ENCODE measurements at regions not wholly inside any gene's neighbourhood (a gene's known extent, or its start where the extent isn't known, plus 50 kb on each side); places are given as distances from the start of the nearest gene placed in this dataset.

DNA sequence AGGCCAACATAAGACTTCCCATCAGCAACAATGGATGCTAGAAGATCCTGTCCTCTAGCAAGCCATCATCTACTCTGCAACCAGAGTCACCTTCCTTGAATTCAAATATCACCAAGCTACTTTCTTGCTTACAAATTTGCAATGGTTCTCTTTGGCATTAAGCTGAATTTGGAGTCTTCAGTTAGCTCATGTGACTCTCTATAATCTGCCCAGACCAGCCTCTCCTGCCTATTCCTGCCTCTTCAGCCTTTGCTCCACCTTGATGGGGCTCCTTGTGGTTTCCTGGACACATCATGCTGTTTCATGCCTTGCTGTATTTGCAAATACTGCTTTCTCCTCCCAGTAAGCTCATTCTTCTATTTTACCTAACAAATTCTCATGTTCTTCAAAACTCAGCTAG is 82.3 kb downstream of the RASSF10 start:
- Histone ChIP-seq H3K4me3 (ENCODE audit: extremely low read depth, insufficient read depth, low read length, poor library complexity, severe bottlenecking) (no peak overlapping the region), H3K27ac (ENCODE audit: low read depth, low read length, severe bottlenecking) (no peak overlapping the region), H3K9me3 (ENCODE audit: control insufficient read depth, low read length) (no peaks in the 10 kb centered on the region), H3K4me1 (ENCODE audit: control insufficient read depth, insufficient read depth, low read length, poor library complexity, severe bottlenecking) (no peaks in the 10 kb centered on the region), H3K36me3 (ENCODE audit: control insufficient read depth, insufficient read depth, low read length) (no peaks in the 10 kb centered on the region)

DNA sequence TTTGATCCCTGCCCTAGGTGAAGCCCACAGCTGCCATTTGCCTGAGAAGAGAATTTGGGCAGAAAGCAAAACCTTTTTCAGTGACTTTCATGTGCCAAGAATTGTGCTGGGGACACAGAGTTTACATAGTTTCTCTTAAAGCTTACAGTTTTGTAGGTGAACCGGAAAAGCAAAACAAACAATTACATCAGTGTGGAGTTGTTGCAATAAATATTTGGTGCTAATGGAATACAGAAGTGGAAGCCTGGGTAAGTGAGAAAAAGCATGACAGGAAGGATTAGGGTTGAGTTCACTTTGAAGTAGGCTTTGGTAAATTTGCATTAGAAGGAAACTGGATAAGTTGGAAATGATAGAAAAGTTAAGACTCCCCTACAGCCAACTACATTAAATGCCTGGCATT is 82.7 kb downstream of the RASSF10 start:
- H3K4me3 ChIP-seq (ENCODE audit: extremely low read depth, insufficient read depth, low read length, poor library complexity, severe bottlenecking): no peak overlapping the region
- H3K4me1 ChIP-seq (ENCODE audit: control insufficient read depth, insufficient read depth, low read length, poor library complexity, severe bottlenecking): no peaks in the 10 kb centered on the region
- no peak overlapping the region for H3K27ac ChIP-seq (ENCODE audit: low read depth, low read length, severe bottlenecking)
- H3K9me3 ChIP-seq (ENCODE audit: control insufficient read depth, low read length): no peaks in the 10 kb centered on the region
- no peaks in the 10 kb centered on the region for H3K36me3 ChIP-seq (ENCODE audit: control insufficient read depth, insufficient read depth, low read length)
- 78% methylated on average over 1 of the region's 1 CpG; no CpG with 5 or more reads in 1 of the 2 experiments for WGBS, 2 experiments (ENCODE audit: insufficient coverage in 2 of 2)

DNA sequence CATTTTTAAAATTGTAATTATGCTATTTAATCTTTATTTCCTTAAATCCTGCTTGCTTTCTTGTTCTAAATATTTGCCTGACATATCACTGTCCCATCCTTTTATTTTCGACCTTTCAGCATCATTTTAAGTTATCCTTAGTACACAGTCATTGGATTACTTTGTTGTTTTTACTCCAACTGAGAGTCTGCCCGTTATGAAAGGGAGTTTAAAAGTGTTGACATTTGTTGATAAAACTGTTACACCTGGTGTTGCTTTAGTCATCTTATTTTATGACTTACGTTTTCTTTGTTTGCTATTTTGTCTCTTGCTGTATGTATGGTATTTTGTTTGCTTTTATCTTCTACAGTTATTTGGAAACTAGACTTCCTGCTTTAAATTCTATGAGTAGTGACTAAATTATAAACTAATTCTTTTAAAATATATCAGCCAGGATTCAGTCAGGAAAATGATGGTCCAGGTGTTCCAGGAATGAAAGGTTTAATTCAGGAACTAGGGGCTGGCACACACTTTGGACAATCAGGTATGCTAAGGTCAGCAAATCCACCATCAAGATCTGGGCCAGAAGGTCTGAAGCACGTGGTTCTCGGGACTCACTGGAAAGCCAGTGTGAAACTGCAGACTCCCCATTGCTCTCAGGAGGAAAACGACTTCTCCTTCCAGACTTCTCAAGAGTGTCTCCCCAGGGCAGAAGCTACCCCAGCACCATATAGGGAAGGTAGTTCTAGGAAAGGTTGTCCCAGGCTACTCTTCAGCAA is 86.0 kb downstream of the RASSF10 start:
- no peaks in the 10 kb centered on the region for H3K9me3 ChIP-seq (ENCODE audit: control insufficient read depth, low read length)
- H3K4me1 ChIP-seq (ENCODE audit: control insufficient read depth, insufficient read depth, low read length, poor library complexity, severe bottlenecking): no peaks in the 10 kb centered on the region
- H3K4me3 ChIP-seq (ENCODE audit: extremely low read depth, insufficient read depth, low read length, poor library complexity, severe bottlenecking): no peak overlapping the region
- H3K36me3 ChIP-seq (ENCODE audit: control insufficient read depth, insufficient read depth, low read length): no peaks in the 10 kb centered on the region
- no peak overlapping the region for H3K27ac ChIP-seq (ENCODE audit: low read depth, low read length, severe bottlenecking)
- WGBS, 2 experiments (ENCODE audit: insufficient coverage in 2 of 2): 50 to 86% methylated on average over 2 to 3 of the region's 6 CpGs

DNA sequence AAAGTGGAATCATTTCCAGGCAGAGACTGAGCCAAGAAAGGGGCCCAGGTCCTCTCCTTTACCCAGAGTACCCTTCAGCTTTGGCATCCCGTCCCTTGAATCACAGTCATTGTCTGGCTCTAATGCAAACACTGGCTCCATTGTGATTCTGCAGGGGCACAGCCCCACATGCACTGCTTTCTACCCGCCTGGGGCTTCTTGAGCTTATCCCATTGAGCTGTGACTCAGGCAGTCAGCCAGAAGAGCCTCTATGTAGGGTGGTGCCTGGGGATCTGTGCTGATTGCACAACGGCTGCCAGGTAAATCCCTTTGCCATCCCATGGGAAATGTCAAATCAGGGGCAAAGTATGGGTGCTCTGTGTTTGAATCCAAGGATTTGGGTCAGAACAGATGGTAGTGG is 88.9 kb downstream of the RASSF10 start:
- no peak overlapping the region for H3K27ac ChIP-seq (ENCODE audit: low read depth, low read length, severe bottlenecking)
- H3K4me3 ChIP-seq (ENCODE audit: extremely low read depth, insufficient read depth, low read length, poor library complexity, severe bottlenecking): no peak overlapping the region
- no peaks in the 10 kb centered on the region for H3K4me1 ChIP-seq (ENCODE audit: control insufficient read depth, insufficient read depth, low read length, poor library complexity, severe bottlenecking)
- H3K9me3 ChIP-seq (ENCODE audit: control insufficient read depth, low read length): no peaks in the 10 kb centered on the region
- WGBS, 2 experiments (ENCODE audit: insufficient coverage in 2 of 2): 69 to 75% methylated on average over 3 of the region's 3 CpGs
- no peaks in the 10 kb centered on the region for H3K36me3 ChIP-seq (ENCODE audit: control insufficient read depth, insufficient read depth, low read length)

DNA sequence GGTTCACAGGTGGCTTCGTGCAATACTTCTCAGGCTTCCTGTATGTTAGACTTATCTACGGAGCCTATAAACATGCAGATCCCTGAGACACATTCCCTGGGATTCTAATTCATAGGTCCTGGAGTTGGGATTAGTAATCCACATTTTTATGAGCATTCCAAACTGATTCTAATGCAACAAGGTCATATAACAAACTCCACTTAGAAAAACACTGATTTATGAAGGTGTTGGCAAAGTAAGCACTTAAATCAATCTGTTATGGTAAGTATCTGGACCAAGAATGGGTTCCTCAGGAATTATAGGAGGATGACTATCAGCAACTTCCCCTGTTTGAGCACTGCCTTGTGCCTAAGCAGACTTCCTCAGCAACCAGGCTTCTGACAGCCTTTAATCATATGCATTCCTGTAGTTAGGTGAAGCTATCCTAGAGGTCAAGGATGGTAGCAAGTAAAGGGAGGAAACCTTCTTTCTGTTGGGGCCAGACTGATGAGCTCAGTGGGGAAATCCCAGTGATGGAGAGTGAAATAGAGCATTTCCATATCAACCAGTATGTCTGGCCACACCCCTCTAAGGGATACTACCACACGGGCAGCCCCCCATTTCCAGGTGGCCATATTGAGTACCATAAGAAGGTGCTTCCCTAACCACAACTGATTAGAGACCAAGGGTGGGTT is 89.6 kb downstream of the RASSF10 start:
- no peaks in the 10 kb centered on the region for H3K4me1 ChIP-seq (ENCODE audit: control insufficient read depth, insufficient read depth, low read length, poor library complexity, severe bottlenecking)
- no peaks in the 10 kb centered on the region for H3K36me3 ChIP-seq (ENCODE audit: control insufficient read depth, insufficient read depth, low read length)
- H3K27ac ChIP-seq (ENCODE audit: low read depth, low read length, severe bottlenecking): no peak overlapping the region
- H3K9me3 ChIP-seq (ENCODE audit: control insufficient read depth, low read length): no peaks in the 10 kb centered on the region
- WGBS, 2 experiments (ENCODE audit: insufficient coverage in 2 of 2): 75 to 82% methylated on average over 1 of the region's 3 CpGs
- H3K4me3 ChIP-seq (ENCODE audit: extremely low read depth, insufficient read depth, low read length, poor library complexity, severe bottlenecking): no peak overlapping the region

DNA sequence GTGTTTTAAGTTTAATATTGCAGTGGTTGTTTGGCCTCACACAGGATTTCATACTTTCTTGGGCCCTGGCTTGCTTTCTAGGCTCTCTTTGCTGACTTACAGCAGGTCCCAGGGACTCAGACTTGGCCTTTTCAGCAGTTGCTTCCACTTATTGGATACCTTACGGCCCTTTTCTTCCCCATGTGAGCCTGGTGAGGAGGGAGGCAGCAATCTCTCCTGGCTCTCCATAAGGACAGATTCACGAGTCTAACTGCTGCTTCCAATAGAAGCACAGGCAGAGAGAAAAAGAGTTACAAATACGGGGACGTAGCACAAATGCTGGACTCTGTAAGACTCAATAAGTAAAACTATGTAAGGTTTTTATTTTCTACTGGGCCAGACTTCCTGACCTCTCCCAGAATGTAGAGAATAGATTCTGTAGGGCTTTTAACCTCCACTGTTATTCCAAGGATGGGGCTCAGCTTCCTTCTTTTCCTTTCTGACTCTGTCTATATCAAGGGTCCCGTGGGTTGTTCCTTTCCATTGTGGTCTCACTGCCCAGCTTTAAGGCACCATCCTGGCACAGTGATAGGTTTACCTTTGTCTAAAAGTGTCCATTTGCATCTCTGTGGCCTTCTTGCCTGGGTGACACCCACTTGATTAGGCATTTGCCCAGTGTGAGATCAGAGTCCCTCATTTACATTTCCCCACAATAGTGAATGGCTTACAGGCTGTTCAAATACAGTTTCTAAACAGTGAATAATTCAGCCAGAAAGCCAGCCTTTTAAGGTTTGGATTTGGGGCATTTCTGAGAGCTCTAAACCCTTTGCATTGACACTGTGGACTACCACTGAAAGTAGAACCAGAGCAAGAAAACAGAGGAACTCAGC is 92.8 kb downstream of the RASSF10 start:
- Histone ChIP-seq H3K27ac (ENCODE audit: low read depth, low read length, severe bottlenecking) (no peak overlapping the region), H3K4me3 (ENCODE audit: extremely low read depth, insufficient read depth, low read length, poor library complexity, severe bottlenecking) (no peak overlapping the region)

DNA sequence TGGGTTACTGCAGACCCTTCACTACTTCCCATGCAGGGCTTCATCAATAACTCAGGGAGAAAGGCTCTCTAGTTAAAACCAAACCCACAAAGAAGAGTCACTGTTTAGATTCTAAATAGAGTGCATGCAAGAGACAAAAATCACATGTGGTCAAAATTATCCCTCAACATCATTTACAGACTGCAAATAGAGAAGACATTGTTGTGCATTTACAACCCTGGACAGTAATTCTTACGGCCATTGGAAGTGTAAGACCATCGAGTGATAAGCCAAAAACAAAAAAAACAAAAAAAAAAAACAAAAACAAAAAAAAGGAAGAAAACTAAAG is 93.4 kb downstream of the RASSF10 start:
- Histone ChIP-seq H3K9me3 (ENCODE audit: control insufficient read depth, low read length) (no peaks in the 10 kb centered on the region), H3K4me1 (ENCODE audit: control insufficient read depth, insufficient read depth, low read length, poor library complexity, severe bottlenecking) (no peaks in the 10 kb centered on the region)
- WGBS, 2 experiments (ENCODE audit: insufficient coverage in 2 of 2): no CpG with 5 or more reads among the region's 2 CpGs

More for the DNA sequence above, 92.8 kb downstream of the RASSF10 start:
- WGBS, 2 experiments (ENCODE audit: insufficient coverage in 2 of 2): 51 to 77% methylated on average over 2 to 4 of the region's 5 CpGs
- no peaks in the 10 kb centered on the region for H3K36me3 ChIP-seq (ENCODE audit: control insufficient read depth, insufficient read depth, low read length)
- H3K9me3 ChIP-seq (ENCODE audit: control insufficient read depth, low read length): no peaks in the 10 kb centered on the region
- no peaks in the 10 kb centered on the region for H3K4me1 ChIP-seq (ENCODE audit: control insufficient read depth, insufficient read depth, low read length, poor library complexity, severe bottlenecking)

DNA sequence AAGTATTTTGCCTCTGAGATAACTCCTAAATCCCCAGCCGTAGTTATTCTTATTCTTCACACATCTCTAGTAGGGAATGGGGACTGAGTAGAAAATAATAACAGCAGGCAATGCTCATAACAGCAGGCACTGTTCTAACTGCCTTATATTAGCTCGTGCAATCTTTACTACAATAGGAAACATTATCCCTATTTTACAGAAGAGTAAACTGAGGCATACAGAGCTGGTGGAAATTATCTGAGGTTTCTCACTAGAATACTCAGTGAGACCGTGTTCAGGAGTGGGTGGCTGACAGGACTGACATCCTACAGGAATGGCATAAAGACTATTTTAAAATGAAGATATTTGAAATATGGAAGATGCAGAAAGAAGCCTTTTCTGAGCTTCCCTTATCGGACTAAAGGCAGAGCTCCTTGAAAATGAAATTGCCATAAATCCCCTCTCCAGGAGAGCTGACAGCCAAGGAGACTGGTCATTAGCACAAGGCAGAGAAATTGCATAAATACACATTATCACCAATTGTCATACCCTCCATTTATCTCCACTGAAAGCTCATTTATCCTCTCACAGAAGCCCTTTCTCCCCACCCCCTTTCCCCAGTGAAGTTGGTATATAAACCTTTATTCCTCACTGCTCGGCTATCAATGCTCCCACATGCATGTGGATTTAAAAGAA is 93.9 kb downstream of the RASSF10 start:
- Histone ChIP-seq H3K4me3 (ENCODE audit: extremely low read depth, insufficient read depth, low read length, poor library complexity, severe bottlenecking) (no peak overlapping the region), H3K27ac (ENCODE audit: low read depth, low read length, severe bottlenecking) (no peak overlapping the region), H3K4me1 (ENCODE audit: control insufficient read depth, insufficient read depth, low read length, poor library complexity, severe bottlenecking) (no peaks in the 10 kb centered on the region), H3K9me3 (ENCODE audit: control insufficient read depth, low read length) (no peaks in the 10 kb centered on the region), H3K36me3 (ENCODE audit: control insufficient read depth, insufficient read depth, low read length) (no peaks in the 10 kb centered on the region)
- 83 to 100% methylated on average over 2 of the region's 5 CpGs for WGBS, 2 experiments (ENCODE audit: insufficient coverage in 2 of 2)

More for the DNA sequence above, 93.4 kb downstream of the RASSF10 start:
- Histone ChIP-seq H3K27ac (ENCODE audit: low read depth, low read length, severe bottlenecking) (no peak overlapping the region), H3K4me3 (ENCODE audit: extremely low read depth, insufficient read depth, low read length, poor library complexity, severe bottlenecking) (no peak overlapping the region), H3K36me3 (ENCODE audit: control insufficient read depth, insufficient read depth, low read length) (no peaks in the 10 kb centered on the region)

DNA sequence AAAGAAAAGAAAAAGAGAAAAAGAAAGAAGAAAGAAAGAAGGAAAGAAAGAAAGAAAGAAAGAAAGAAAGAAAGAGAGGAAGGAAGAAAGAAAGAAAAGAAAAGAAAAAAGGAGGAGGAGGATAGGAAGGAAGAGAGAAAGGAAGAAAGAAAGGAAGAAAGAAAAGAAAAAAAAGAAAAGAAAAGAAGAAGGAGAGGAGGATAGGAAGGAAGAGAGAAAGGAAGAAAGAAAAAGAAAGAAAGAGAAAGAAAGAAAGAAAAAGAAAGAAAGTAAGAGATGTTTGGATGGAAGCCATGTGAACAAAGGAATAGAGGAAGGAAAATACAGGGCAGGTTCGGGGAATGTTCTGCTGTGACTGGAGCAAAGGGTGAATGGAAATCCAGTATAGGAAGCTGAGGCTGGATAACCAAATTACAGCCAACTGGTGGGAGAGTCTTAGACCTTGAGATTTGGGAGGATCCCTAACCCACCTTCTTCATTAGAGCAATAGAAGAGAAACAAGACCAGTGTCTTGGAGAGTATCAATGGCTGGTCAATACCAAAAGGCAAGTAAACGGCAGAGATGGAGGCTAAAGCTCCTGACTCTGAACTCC is 94.9 kb downstream of the RASSF10 start:
- WGBS, 2 experiments (ENCODE audit: insufficient coverage in 2 of 2): 0 to 42% methylated on average over 1 to 2 of the region's 2 CpGs
- Histone ChIP-seq H3K27ac (ENCODE audit: low read depth, low read length, severe bottlenecking) (no peak overlapping the region), H3K4me3 (ENCODE audit: extremely low read depth, insufficient read depth, low read length, poor library complexity, severe bottlenecking) (no peak overlapping the region), H3K4me1 (ENCODE audit: control insufficient read depth, insufficient read depth, low read length, poor library complexity, severe bottlenecking) (no peaks in the 10 kb centered on the region), H3K36me3 (ENCODE audit: control insufficient read depth, insufficient read depth, low read length) (no peaks in the 10 kb centered on the region), H3K9me3 (ENCODE audit: control insufficient read depth, low read length) (no peaks in the 10 kb centered on the region)

DNA sequence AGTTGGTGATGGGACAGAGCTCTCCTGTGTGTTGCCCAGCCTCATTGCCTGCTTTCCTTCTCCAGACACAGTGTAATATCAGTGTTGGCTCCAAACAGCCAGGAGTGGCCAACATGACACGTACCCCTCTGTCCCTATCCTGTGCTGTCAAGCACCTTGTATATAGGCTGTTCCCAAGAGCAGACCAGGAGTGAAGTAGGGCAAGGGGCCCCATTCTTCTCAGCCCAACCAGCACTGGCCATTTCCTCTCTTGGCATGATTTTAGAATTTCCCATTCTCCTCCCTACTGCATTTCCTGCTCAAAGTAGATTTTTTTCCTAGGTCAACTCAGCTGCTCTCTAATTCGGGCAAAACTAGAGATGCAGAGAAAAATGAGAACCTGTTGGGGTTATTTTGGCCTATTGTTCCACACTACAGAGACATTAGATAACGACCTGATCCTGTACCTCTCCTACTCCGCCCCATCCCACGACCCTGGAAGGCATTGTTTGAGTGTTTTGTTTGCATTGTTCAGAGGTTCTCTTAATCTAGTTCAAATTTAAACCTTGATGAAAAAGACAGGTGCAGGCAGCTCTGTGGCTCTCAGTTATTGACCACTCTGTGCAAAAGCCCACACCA is 95.6 kb downstream of the RASSF10 start:
- Histone ChIP-seq H3K27ac (ENCODE audit: low read depth, low read length, severe bottlenecking) (peak overlapping the region; percentile 10), H3K9me3 (ENCODE audit: control insufficient read depth, low read length) (no peaks in the 10 kb centered on the region), H3K4me3 (ENCODE audit: extremely low read depth, insufficient read depth, low read length, poor library complexity, severe bottlenecking) (no peak overlapping the region), H3K36me3 (ENCODE audit: control insufficient read depth, insufficient read depth, low read length) (no peaks in the 10 kb centered on the region), H3K4me1 (ENCODE audit: control insufficient read depth, insufficient read depth, low read length, poor library complexity, severe bottlenecking) (no peaks in the 10 kb centered on the region)
- 93 to 96% methylated on average over 3 to 4 of the region's 5 CpGs for WGBS, 2 experiments (ENCODE audit: insufficient coverage in 2 of 2)
